Heart left ventricle (tissue), 16 donors: ENCODE measurements at regions not wholly inside any gene's neighbourhood (a gene's known extent, or its start where the extent isn't known, plus 50 kb on each side); places are given as distances from the start of the nearest gene placed in this dataset.
"Not testable (repeated sequence)": the region's sequence is repeated elsewhere in the genome, so short reads cannot be mapped to it uniquely, and the experiment has no call there.

ENCODE experiments used
- ATAC-seq, 4 donors: fragments of 200-7000 bp; cut with Tn5 transposase; one replicate each; pipeline ENCODE4 v1.9.1; 2020 to 2022; ENCODE audit warnings: moderate library complexity in 4 of 4, mild to moderate bottlenecking in 3 of 4, moderate number of reproducible peaks in 1 of 4
- DNase-seq, 5 donors: peaks; one replicate each; pipeline ENCODE4 v3.0.0-alpha.2; 2020
- H3K27ac ChIP-seq, 12 donors: fragments of 200-600 bp; sonication (generic) in 4 of 12; one replicate each; pipeline versions ENCODE4 v1.5.0 to v1.8.0; 2016 to 2022; ENCODE audit warnings: mild to moderate bottlenecking in 2 of 12
- H3K27me3 ChIP-seq, 9 donors: fragments of 200-600 bp; sonication (generic) in 2 of 9; one replicate each; pipeline versions ENCODE4 v1.5.1 to v1.8.0; 2016 to 2022; ENCODE audit warnings: mild to moderate bottlenecking in 3 of 9
- H3K36me3 ChIP-seq, 9 donors: fragments of 200-600 bp; sonication (generic) in 2 of 9; one replicate each; pipeline versions ENCODE4 v1.5.0 to v1.8.0; 2018 to 2022; ENCODE audit warnings: mild to moderate bottlenecking in 2 of 9
- H3K4me1 ChIP-seq, 12 donors: fragments of 200-600 bp; sonication (generic) in 4 of 12; one replicate each; pipeline versions ENCODE4 v1.5.0 to v1.8.0; 2016 to 2022; ENCODE audit warnings: mild to moderate bottlenecking in 3 of 12
- H3K4me3 ChIP-seq, 12 donors: fragments of 200-600 bp; sonication (generic) in 4 of 12; one replicate each; pipeline versions ENCODE4 v1.5.0 to v1.8.0; 2017 to 2022; ENCODE audit warnings: mild to moderate bottlenecking in 9 of 12, moderate library complexity in 4 of 12
- H3K9me3 ChIP-seq, 12 donors: fragments of 200-600 bp; sonication (generic) in 4 of 12; one replicate each; pipeline versions ENCODE4 v1.5.0 to v1.8.0; 2016 to 2022; ENCODE audit warnings: mild to moderate bottlenecking in 1 of 12
- WGBS, 4 donors: extraction: QIAGEN DNeasy Blood & Tissue Kit in 2 of 4; methylation state at CpG; one replicate each; pipeline versions ENCODE4 v1.1.5 to v1.1.7; 2013 to 2018; 5-methylcytosine and 5-hydroxymethylcytosine counted together
- intact Hi-C, 10 donors: fragments of 100-400 bp; cut with DNase I; formaldehyde crosslinking; loops; one replicate each; pipeline versions ENCODE4 v1.11.1 to v1.14.2; 2022
- donor health status: ischemic (EF 13 %, LVEDD 7.1; RV severe dilation, severe dysfunction).
- donor health status: healthy with polysubstance abuse.
- donor health status: DM: no; HTN: yes; CAD: no.
- donor health status: DM: no; HTN: no; CAD: no.
- donor health status: ischemic (EF 25% LVEDD 6.9; RV normal size, moderate dysfunction).
- donor health status: ischemic (EF 25% LVEDD 5.7; RV mildly dilated, moderate dysfunction).
- donor health status: healthy.
- donor health status: DM: yes; HTN: yes; CAD: no.
- donor health status: ischemic (EF 35%, LVEDD 5.7; RV mildly dilated, moderate dysfunction).
- donor health status: nonischemic (EF 11% LVEDD 7.7; RV severe dilation, severe dysfunction).
- donor health status: DM: yes; HTN: yes; CAD: no.
- donor health status: PGD.
- donor health status: ischemic (EF 29% LVEDD 5.4; RV normal size, mild dysfunction).
- donor health status: nonischemic (EF 23%, LVEDD 6.1; RV moderate dilation, normal function).

DNA sequence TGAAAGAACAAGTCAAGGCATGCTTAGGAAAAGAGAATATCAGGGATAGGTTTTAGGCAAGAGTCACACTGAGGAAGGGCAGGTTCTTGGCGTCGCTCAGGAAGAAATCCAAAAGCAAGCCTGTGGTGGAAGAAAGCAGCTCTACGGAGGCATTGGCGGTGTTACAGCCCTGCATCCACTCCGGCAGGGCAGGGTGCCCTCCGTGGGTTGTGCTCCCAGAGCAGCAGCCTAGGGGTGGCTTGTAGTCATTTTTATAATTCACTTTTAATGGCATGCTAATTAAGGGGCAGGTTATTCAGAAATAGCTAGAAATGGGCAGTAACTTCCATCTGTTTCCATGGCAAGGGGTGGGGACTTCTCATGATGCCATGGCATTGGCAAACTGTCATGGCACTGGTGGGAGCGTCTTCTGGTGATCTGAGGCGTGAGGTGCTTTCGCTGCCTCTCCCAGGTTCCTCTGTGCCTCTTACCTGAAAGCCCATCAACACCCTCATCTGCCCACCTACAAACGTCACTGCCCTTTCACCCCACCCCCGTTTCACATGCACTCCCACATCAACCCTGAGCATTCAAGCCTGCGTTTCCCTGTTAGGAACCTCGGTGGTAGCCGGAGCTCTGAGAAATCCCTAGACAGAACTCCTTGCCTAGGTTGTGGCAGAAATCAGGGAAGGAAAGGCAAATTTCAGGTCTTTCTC, 1763.8 kb upstream of the TPTE start:
- intact Hi-C loops: not testable (repeated sequence)
- WGBS, 4 donors: 62 to 67% (median 64%) methylated on average over 14 of the region's 14 CpGs

GRCh38 chr21:8758921-8759367, 1762.4 kb upstream of the TPTE start:
- 77 to 80% (median 79%) methylated on average over 21 to 25 of the region's 25 CpGs for WGBS, 4 donors
- H3K4me3 ChIP-seq, ATAC-seq, H3K27ac ChIP-seq, H3K36me3 ChIP-seq, H3K27me3 ChIP-seq, H3K4me1 ChIP-seq, intact Hi-C loops: not testable (repeated sequence)
- peak in 2 of 5 donors; percentile 16 to 76 for DNase-seq
- peaks cover 0 to 55% (median 4%) of the 10 kb centered on the region in 12 donors for H3K9me3 ChIP-seq

More for the DNA sequence above, 1763.8 kb upstream of the TPTE start:
- H3K9me3 ChIP-seq: peaks cover 0 to 41% (median 3%) of the 10 kb centered on the region in 12 donors
- not testable (repeated sequence) for H3K4me1 ChIP-seq, H3K4me3 ChIP-seq, H3K36me3 ChIP-seq, H3K27ac ChIP-seq, DNase-seq, ATAC-seq, H3K27me3 ChIP-seq

DNA sequence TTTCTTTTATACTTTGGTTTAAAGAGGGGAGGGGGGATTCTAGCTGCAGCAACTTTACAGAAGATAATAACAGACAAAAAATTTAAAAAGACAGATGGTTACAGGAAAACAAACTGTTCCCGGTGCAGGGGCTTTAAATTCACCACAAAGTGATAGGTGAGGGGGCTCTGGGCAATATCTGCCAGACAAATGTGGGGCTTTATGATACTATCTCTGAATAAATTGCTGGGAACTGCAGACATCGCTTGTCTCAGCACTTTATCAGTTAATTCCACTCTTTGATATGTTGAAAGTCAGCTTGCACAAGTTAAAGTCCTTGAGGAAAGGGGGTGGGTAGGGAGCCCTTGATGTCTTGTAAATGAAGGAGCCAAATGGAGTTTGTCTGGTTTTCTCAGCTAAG, 1759.1 kb upstream of the TPTE start:
- H3K4me3 ChIP-seq, DNase-seq, H3K4me1 ChIP-seq, H3K27me3 ChIP-seq, intact Hi-C loops, ATAC-seq, H3K27ac ChIP-seq, H3K36me3 ChIP-seq: not testable (repeated sequence)
- 13 to 19% (median 17%) methylated on average over 2 of the region's 2 CpGs for WGBS, 4 donors
- H3K9me3 ChIP-seq: peaks cover 0 to 74% (median 9%) of the 10 kb centered on the region in 12 donors

GRCh38 chr21:8764416-8764815, 1757.0 kb upstream of the TPTE start:
- H3K36me3 ChIP-seq, intact Hi-C loops, H3K4me1 ChIP-seq, H3K4me3 ChIP-seq, DNase-seq, ATAC-seq, H3K27ac ChIP-seq, H3K27me3 ChIP-seq: not testable (repeated sequence)
- H3K9me3 ChIP-seq: peaks cover 0 to 52% (median 7%) of the 10 kb centered on the region in 12 donors
- 61 to 73% (median 66%) methylated on average over 9 of the region's 9 CpGs for WGBS, 4 donors

DNA sequence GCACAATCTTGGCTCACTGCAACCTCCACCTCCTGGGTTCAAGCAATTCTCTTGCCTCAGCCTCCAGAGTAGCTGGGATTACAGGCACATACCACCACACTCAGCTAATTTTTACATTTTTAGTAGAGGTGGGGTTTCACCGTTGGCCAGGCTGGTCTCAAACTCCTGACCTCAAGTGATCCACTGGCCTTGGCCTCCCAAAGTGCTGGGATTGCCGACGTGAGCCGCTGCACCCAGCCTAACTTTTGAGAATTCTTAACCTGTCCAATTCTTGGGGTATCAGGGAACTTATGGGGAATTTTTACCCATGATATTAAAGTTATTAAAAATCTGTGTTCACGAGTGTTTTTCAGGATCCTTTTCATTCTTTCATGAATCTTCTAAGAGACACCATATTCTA, 1755.2 kb upstream of the TPTE start:
- H3K27ac ChIP-seq, DNase-seq, H3K4me1 ChIP-seq, H3K36me3 ChIP-seq, intact Hi-C loops, H3K27me3 ChIP-seq, ATAC-seq, H3K4me3 ChIP-seq: not testable (repeated sequence)
- peaks cover 0 to 47% (median 7%) of the 10 kb centered on the region in 12 donors for H3K9me3 ChIP-seq
- WGBS, 4 donors: 38 to 51% (median 46%) methylated on average over 5 of the region's 5 CpGs

GRCh38 chr21:8772910-8773514, 1748.4 kb upstream of the TPTE start:
- peak overlapping the region in 1 of 12 donors; percentile 42 for H3K27ac ChIP-seq
- intact Hi-C loops, ATAC-seq, H3K27me3 ChIP-seq, H3K4me1 ChIP-seq, H3K4me3 ChIP-seq, H3K36me3 ChIP-seq: not testable (repeated sequence)
- peaks cover 0 to 15% (median 0%) of the 10 kb centered on the region in 12 donors for H3K9me3 ChIP-seq
- 53 to 77% (median 63%) methylated on average over 11 to 13 of the region's 13 CpGs for WGBS, 4 donors
- DNase-seq: peak in 1 of 5 donors; percentile 29

- H3K4me3 ChIP-seq, H3K27ac ChIP-seq, H3K36me3 ChIP-seq, H3K27me3 ChIP-seq, ATAC-seq, intact Hi-C loops, DNase-seq, H3K4me1 ChIP-seq: not testable (repeated sequence)
- WGBS, 4 donors: 52 to 65% (median 57%) methylated on average over 13 to 14 of the region's 15 CpGs
- H3K9me3 ChIP-seq: peaks cover 0 to 20% (median 0%) of the 10 kb centered on the region in 12 donors
Measured at GRCh38 chr21:8775591-8776215, 1745.7 kb upstream of the TPTE start.

DNA sequence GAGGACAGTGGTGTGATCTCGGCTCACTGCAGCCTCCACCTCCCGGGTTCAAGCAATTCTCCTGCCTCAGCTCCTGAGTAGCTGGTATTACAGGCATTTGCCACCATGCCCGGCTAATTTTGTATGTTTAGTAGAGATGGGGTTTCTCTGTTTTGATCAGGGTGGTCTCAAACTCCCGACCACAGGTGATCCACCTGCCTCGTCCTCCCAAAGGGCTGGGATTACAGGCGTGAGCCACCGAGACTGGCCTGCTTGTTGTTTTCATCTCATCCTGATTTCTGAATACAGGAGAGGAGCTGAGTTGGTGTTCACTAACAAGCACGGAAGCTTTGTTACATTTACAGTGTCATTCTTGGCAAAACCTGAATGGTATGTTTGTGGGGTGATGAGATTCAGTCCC, 1744.1 kb upstream of the TPTE start:
- WGBS, 4 donors: 57 to 62% (median 59%) methylated on average over 8 of the region's 8 CpGs
- H3K4me3 ChIP-seq, intact Hi-C loops, H3K27me3 ChIP-seq, H3K36me3 ChIP-seq, H3K27ac ChIP-seq, ATAC-seq, DNase-seq, H3K4me1 ChIP-seq: not testable (repeated sequence)
- H3K9me3 ChIP-seq: peaks cover 0 to 14% (median 0%) of the 10 kb centered on the region in 12 donors

DNA sequence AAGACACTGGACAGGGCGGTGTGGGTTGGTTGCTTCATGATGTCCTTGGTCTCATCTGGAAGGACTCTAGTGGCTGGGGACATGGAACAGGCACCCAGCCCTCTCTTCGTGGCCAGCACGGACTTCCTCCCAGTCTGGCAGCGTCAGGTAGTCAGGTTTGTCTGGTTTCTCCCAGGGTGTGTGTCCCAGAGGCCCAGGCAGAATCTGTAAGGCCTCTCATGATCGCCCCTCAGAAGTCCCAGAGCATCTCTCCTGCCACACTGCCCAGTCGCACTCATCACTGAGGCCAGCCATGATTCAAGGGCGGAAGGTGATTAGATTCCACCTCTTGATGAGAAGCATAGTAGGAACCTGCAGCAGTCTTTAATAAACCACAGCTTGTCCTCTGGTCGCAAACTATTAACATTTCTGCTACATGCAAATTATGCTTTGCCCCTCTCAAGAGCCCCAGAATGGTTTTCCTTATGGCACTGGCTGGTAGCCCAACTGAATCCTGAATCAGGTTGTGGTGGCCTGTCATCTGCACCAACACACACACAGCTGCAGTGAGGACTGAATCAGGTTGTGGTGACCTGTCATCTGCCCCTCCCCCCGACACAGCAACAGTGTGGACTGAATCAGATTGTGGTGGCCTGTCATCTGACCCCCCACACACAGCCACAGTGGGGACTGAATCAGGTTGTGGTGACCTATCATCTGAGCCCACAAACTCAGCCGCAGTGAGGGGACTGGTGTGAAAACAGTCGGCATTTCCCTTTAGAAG, 1742.9 kb upstream of the TPTE start:
- intact Hi-C loops, ATAC-seq, H3K27me3 ChIP-seq, H3K36me3 ChIP-seq, DNase-seq, H3K4me3 ChIP-seq, H3K4me1 ChIP-seq, H3K27ac ChIP-seq: not testable (repeated sequence)
- H3K9me3 ChIP-seq: peaks cover 0 to 11% (median 0%) of the 10 kb centered on the region in 12 donors
- WGBS, 4 donors: 50 to 64% (median 61%) methylated on average over 10 to 11 of the region's 11 CpGs

GRCh38 chr21:8812840-8813239, 1708.5 kb upstream of the TPTE start:
- 66 to 75% (median 73%) methylated on average over 12 to 13 of the region's 16 CpGs for WGBS, 4 donors

More at GRCh38 chr21:8812840-8813239, 1708.5 kb upstream of the TPTE start:
- H3K36me3 ChIP-seq, intact Hi-C loops, ATAC-seq, H3K4me3 ChIP-seq, DNase-seq, H3K9me3 ChIP-seq, H3K27ac ChIP-seq, H3K27me3 ChIP-seq, H3K4me1 ChIP-seq: not testable (repeated sequence)
